ENCODE measurements at regions not wholly inside any gene's neighbourhood (a gene's known extent, or its start where the extent isn't known, plus 50 kb on each side); places are given as distances from the start of the nearest gene placed in this dataset.

GRCh38 chr4:28879178-28879577, 1841.0 kb upstream of the PCDH7 start:
- Histone ChIP-seq H3K27ac (ENCODE audit: low read depth) (no peak overlapping the region), H3K9me2 (ENCODE audit: insufficient read depth) (no peaks in the 10 kb centered on the region), H3K4me3 (no peak overlapping the region), H3K4me2 (no peak overlapping the region), H3K4me1 (ENCODE audit: insufficient read depth) (peaks cover 5% of the 10 kb centered on the region; the same call in 1 of the 2 replicates), H3K27me3 (ENCODE audit: insufficient read depth) (no peaks in the 10 kb centered on the region), H3K79me2 (replicated peaks; ENCODE audit: insufficient read depth) (no peaks in the 10 kb centered on the region), H3K36me3 (ENCODE audit: insufficient read depth) (no peaks in the 10 kb centered on the region), H4K20me1 (replicated peaks; ENCODE audit: insufficient read depth) (no peaks in the 10 kb centered on the region), H3F3A (replicated peaks; ENCODE audit: low read depth) (no peaks in the 10 kb centered on the region), H2AFZ (no peak overlapping the region)
- TF ChIP-seq EZH2phosphoT487 (IDR thresholded peaks at IDR 0.05; ENCODE audit: unreplicated experiment) (no peak), NANOG (IDR thresholded peaks at IDR 0.05; ENCODE audit: borderline replicate concordance) (no peak), ZNF114 (CRISPR knock-in tag; IDR thresholded peaks at IDR 0.05) (no peak), ETS1 (IDR thresholded peaks at IDR 0.05) (no peak), POLR2AphosphoS5 (IDR thresholded peaks at IDR 0.05; ENCODE audit: low read depth) (no peak), CTCF (conservative IDR thresholded peaks at IDR 0.05; ENCODE audit: low read depth in 2 of 2) (no peak), ZNF331 (CRISPR knock-in tag; IDR thresholded peaks at IDR 0.05; ENCODE audit: low read depth) (no peak), STAT1 (IDR thresholded peaks at IDR 0.05; ENCODE audit: unreplicated experiment) (no peak), CREB1 (CRISPR knock-in tag; IDR thresholded peaks at IDR 0.05; ENCODE audit: low read depth) (no peak)
- TF ChIP-seq, protein P1, sequence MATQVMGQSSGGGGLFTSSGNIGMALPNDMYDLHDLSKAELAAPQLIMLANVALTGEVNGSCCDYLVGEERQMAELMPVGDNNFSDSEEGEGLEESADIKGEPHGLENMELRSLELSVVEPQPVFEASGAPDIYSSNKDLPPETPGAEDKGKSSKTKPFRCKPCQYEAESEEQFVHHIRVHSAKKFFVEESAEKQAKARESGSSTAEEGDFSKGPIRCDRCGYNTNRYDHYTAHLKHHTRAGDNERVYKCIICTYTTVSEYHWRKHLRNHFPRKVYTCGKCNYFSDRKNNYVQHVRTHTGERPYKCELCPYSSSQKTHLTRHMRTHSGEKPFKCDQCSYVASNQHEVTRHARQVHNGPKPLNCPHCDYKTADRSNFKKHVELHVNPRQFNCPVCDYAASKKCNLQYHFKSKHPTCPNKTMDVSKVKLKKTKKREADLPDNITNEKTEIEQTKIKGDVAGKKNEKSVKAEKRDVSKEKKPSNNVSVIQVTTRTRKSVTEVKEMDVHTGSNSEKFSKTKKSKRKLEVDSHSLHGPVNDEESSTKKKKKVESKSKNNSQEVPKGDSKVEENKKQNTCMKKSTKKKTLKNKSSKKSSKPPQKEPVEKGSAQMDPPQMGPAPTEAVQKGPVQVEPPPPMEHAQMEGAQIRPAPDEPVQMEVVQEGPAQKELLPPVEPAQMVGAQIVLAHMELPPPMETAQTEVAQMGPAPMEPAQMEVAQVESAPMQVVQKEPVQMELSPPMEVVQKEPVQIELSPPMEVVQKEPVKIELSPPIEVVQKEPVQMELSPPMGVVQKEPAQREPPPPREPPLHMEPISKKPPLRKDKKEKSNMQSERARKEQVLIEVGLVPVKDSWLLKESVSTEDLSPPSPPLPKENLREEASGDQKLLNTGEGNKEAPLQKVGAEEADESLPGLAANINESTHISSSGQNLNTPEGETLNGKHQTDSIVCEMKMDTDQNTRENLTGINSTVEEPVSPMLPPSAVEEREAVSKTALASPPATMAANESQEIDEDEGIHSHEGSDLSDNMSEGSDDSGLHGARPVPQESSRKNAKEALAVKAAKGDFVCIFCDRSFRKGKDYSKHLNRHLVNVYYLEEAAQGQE (IDR thresholded peaks at IDR 0.05; ENCODE audit: unreplicated experiment): no peak
- TF ChIP-seq, protein P2, sequence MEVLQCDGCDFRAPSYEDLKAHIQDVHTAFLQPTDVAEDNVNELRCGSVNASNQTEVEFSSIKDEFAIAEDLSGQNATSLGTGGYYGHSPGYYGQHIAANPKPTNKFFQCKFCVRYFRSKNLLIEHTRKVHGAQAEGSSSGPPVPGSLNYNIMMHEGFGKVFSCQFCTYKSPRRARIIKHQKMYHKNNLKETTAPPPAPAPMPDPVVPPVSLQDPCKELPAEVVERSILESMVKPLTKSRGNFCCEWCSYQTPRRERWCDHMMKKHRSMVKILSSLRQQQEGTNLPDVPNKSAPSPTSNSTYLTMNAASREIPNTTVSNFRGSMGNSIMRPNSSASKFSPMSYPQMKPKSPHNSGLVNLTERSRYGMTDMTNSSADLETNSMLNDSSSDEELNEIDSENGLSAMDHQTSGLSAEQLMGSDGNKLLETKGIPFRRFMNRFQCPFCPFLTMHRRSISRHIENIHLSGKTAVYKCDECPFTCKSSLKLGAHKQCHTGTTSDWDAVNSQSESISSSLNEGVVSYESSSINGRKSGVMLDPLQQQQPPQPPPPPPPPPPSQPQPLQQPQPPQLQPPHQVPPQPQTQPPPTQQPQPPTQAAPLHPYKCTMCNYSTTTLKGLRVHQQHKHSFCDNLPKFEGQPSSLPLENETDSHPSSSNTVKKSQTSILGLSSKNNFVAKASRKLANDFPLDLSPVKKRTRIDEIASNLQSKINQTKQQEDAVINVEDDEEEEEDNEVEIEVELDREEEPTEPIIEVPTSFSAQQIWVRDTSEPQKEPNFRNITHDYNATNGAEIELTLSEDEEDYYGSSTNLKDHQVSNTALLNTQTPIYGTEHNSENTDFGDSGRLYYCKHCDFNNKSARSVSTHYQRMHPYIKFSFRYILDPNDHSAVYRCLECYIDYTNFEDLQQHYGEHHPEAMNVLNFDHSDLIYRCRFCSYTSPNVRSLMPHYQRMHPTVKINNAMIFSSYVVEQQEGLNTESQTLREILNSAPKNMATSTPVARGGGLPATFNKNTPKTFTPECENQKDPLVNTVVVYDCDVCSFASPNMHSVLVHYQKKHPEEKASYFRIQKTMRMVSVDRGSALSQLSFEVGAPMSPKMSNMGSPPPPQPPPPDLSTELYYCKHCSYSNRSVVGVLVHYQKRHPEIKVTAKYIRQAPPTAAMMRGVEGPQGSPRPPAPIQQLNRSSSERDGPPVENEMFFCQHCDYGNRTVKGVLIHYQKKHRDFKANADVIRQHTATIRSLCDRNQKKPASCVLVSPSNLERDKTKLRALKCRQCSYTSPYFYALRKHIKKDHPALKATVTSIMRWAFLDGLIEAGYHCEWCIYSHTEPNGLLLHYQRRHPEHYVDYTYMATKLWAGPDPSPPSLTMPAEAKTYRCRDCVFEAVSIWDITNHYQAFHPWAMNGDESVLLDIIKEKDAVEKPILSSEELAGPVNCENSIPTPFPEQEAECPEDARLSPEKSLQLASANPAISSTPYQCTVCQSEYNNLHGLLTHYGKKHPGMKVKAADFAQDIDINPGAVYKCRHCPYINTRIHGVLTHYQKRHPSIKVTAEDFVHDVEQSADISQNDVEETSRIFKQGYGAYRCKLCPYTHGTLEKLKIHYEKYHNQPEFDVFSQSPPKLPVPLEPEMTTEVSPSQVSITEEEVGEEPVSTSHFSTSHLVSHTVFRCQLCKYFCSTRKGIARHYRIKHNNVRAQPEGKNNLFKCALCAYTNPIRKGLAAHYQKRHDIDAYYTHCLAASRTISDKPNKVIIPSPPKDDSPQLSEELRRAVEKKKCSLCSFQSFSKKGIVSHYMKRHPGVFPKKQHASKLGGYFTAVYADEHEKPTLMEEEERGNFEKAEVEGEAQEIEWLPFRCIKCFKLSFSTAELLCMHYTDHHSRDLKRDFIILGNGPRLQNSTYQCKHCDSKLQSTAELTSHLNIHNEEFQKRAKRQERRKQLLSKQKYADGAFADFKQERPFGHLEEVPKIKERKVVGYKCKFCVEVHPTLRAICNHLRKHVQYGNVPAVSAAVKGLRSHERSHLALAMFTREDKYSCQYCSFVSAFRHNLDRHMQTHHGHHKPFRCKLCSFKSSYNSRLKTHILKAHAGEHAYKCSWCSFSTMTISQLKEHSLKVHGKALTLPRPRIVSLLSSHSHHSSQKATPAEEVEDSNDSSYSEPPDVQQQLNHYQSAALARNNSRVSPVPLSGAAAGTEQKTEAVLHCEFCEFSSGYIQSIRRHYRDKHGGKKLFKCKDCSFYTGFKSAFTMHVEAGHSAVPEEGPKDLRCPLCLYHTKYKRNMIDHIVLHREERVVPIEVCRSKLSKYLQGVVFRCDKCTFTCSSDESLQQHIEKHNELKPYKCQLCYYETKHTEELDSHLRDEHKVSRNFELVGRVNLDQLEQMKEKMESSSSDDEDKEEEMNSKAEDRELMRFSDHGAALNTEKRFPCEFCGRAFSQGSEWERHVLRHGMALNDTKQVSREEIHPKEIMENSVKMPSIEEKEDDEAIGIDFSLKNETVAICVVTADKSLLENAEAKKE (CRISPR knock-in tag; IDR thresholded peaks at IDR 0.05): no peak
- no peak for DNase-seq (ENCODE audit: low spot score)
- no peaks in the 10 kb centered on the region for H3K27me3 Mint-ChIP-seq (ENCODE audit: insufficient read depth, low read depth, poor library complexity)
- H3K4me1 Mint-ChIP-seq: peaks cover 3% of the 10 kb centered on the region; the same call in 2 of the 3 replicates
- no peaks in the 10 kb centered on the region for H3K36me3 Mint-ChIP-seq (ENCODE audit: low read depth)
- no peak overlapping the region for H3K4me3 Mint-ChIP-seq
- ATAC-seq: no peak
- no peak overlapping the region for H3K27ac Mint-ChIP-seq
- H3K9me3 Mint-ChIP-seq: no peaks in the 10 kb centered on the region
